ENCODE measurements at regions not wholly inside any gene's neighbourhood (a gene's known extent, or its start where the extent isn't known, plus 50 kb on each side); places are given as distances from the start of the nearest gene placed in this dataset.

DNA sequence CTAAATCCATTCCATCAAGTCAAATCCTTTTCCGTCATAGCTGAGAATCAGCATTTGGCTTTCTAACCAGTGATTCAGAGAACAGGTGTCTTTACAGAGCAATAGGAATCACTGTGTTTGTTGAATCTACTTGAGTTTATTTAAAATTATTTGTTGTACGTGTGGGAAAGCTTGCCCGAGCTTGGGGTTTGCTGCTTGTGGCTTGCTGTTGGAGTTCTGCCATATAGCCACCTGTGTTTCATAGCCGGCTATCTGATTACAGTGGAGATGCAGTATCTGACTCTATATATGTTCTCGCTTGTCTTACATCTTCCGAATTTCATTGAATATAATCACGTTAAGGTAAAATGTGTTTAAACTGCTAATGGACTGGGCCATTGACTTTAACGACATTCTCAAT is 274.3 kb upstream of the MKI67 start:
- Histone ChIP-seq H3K4me1 (ENCODE audit: control insufficient read depth, insufficient read depth, low read length) (no peaks in the 10 kb centered on the region), H3K27me3 (ENCODE audit: control insufficient read depth, insufficient read depth, low read length) (no peaks in the 10 kb centered on the region), H3K36me3 (ENCODE audit: control insufficient read depth, insufficient read depth, low read length) (no peaks in the 10 kb centered on the region), H3K4me3 (ENCODE audit: low read length) (no peak overlapping the region), H3K9ac (ENCODE audit: low read length) (no peak overlapping the region), H3K27ac (ENCODE audit: low read depth, low read length) (no peak overlapping the region)

DNA sequence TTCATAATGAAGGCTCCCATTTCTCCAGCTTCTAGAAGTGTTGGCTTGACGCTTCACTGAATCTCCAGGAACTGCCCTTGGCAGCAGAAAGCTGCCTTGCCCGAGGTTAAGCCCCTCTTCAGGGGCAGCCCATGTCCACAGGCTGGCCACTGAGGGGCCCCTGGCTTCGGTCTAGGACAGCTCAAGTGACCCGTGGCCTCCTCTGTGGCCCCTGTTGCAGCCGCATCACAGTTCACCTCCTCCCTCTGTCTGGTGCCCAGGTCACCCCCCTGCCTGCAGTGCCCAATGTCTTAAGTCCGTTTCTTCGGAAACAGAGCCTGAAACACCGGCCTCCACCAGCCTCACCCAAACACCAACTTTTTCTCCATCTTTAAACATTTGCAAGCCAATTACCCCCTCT is 279.2 kb upstream of the MKI67 start:
- Histone ChIP-seq H3K4me1 (ENCODE audit: control insufficient read depth, insufficient read depth, low read length) (no peaks in the 10 kb centered on the region), H3K9ac (ENCODE audit: low read length) (no peak overlapping the region), H3K4me3 (ENCODE audit: low read length) (no peak overlapping the region), H3K36me3 (ENCODE audit: control insufficient read depth, insufficient read depth, low read length) (no peaks in the 10 kb centered on the region), H3K27ac (ENCODE audit: low read depth, low read length) (no peak overlapping the region), H3K27me3 (ENCODE audit: control insufficient read depth, insufficient read depth, low read length) (no peaks in the 10 kb centered on the region)

DNA sequence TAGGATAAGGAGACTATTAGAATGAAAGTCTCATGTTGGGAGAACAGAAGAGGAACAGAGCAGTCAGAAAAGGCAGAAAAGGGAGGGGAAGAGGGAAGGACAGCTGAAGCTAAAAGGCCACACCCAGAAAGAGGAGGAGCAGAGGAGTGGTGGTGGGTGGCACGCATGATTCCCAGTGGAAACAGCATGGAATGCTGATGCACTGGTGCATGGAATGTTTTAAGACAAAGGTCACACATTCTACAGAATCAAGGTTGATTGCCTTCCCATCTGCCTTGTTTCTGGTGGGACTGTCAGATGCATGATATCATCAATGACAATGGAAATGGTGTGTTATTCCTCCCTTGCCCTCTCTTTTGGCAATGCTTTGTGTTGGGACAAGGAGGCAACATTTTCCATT is 285.4 kb upstream of the MKI67 start:
- Histone ChIP-seq H3K36me3 (ENCODE audit: control insufficient read depth, insufficient read depth, low read length) (no peaks in the 10 kb centered on the region), H3K27me3 (ENCODE audit: control insufficient read depth, insufficient read depth, low read length) (no peaks in the 10 kb centered on the region), H3K4me3 (ENCODE audit: low read length) (no peak overlapping the region), H3K27ac (ENCODE audit: low read depth, low read length) (no peak overlapping the region), H3K4me1 (ENCODE audit: control insufficient read depth, insufficient read depth, low read length) (no peaks in the 10 kb centered on the region), H3K9ac (ENCODE audit: low read length) (no peak overlapping the region)

DNA sequence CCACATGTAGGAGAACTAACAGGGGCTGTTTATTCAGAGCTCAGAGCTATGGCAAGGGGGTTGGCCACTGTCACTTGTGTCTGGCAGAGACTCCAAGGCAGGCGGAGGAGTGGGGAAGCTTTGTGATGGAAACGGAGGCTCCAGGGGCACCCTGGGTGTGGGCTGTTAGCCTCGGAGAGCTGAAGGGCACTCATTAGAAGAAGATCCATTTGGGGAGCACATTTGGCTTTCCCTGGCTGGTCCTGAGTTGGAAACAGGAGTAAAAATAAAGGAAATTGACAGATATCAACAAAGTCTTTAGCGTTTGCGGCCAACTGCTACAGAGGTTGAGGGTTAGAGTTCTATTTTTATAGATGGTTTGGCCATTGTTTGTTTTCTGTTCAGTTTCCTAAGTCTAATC is 288.3 kb upstream of the MKI67 start:
- no peaks in the 10 kb centered on the region for H3K36me3 ChIP-seq (ENCODE audit: control insufficient read depth, insufficient read depth, low read length)
- no peaks in the 10 kb centered on the region for H3K4me1 ChIP-seq (ENCODE audit: control insufficient read depth, insufficient read depth, low read length)
- H3K27ac ChIP-seq (ENCODE audit: low read depth, low read length): no peak overlapping the region
- H3K4me3 ChIP-seq (ENCODE audit: low read length): no peak overlapping the region
- no peak overlapping the region for H3K9ac ChIP-seq (ENCODE audit: low read length)
- no peaks in the 10 kb centered on the region for H3K27me3 ChIP-seq (ENCODE audit: control insufficient read depth, insufficient read depth, low read length)

- H3K36me3 ChIP-seq (ENCODE audit: control insufficient read depth, insufficient read depth, low read length): no peaks in the 10 kb centered on the region
- H3K4me1 ChIP-seq (ENCODE audit: control insufficient read depth, insufficient read depth, low read length): no peaks in the 10 kb centered on the region
- H3K27ac ChIP-seq (ENCODE audit: low read depth, low read length): no peak overlapping the region
- no peak overlapping the region for H3K4me3 ChIP-seq (ENCODE audit: low read length)
- H3K27me3 ChIP-seq (ENCODE audit: control insufficient read depth, insufficient read depth, low read length): no peaks in the 10 kb centered on the region
- H3K9ac ChIP-seq (ENCODE audit: low read length): no peak overlapping the region
These were observed 290.0 kb upstream of the MKI67 start for GRCh38 chr10:128416231-128416630.

- H3K4me1 ChIP-seq (ENCODE audit: control insufficient read depth, insufficient read depth, low read length): no peaks in the 10 kb centered on the region
These were observed 291.6 kb upstream of the MKI67 start for GRCh38 chr10:128417826-128418225.

GRCh38 chr10:128418819-128419218 is 292.6 kb upstream of the MKI67 start:
- Histone ChIP-seq H3K27ac (ENCODE audit: low read depth, low read length) (no peak overlapping the region), H3K4me1 (ENCODE audit: control insufficient read depth, insufficient read depth, low read length) (peaks cover 4% of the 10 kb centered on the region), H3K27me3 (ENCODE audit: control insufficient read depth, insufficient read depth, low read length) (no peaks in the 10 kb centered on the region), H3K9ac (ENCODE audit: low read length) (no peak overlapping the region), H3K36me3 (ENCODE audit: control insufficient read depth, insufficient read depth, low read length) (no peaks in the 10 kb centered on the region), H3K4me3 (ENCODE audit: low read length) (no peak overlapping the region)

More at GRCh38 chr10:128417826-128418225, 291.6 kb upstream of the MKI67 start:
- Histone ChIP-seq H3K27ac (ENCODE audit: low read depth, low read length) (no peak overlapping the region), H3K27me3 (ENCODE audit: control insufficient read depth, insufficient read depth, low read length) (no peaks in the 10 kb centered on the region), H3K4me3 (ENCODE audit: low read length) (no peak overlapping the region), H3K36me3 (ENCODE audit: control insufficient read depth, insufficient read depth, low read length) (no peaks in the 10 kb centered on the region), H3K9ac (ENCODE audit: low read length) (no peak overlapping the region)

- Histone ChIP-seq H3K36me3 (ENCODE audit: control insufficient read depth, insufficient read depth, low read length) (no peaks in the 10 kb centered on the region), H3K4me3 (ENCODE audit: low read length) (no peak overlapping the region), H3K27me3 (ENCODE audit: control insufficient read depth, insufficient read depth, low read length) (no peaks in the 10 kb centered on the region), H3K27ac (ENCODE audit: low read depth, low read length) (no peak overlapping the region), H3K4me1 (ENCODE audit: control insufficient read depth, insufficient read depth, low read length) (peaks cover 4% of the 10 kb centered on the region), H3K9ac (ENCODE audit: low read length) (no peak overlapping the region)
These were observed 293.3 kb upstream of the MKI67 start for GRCh38 chr10:128419466-128420019.

DNA sequence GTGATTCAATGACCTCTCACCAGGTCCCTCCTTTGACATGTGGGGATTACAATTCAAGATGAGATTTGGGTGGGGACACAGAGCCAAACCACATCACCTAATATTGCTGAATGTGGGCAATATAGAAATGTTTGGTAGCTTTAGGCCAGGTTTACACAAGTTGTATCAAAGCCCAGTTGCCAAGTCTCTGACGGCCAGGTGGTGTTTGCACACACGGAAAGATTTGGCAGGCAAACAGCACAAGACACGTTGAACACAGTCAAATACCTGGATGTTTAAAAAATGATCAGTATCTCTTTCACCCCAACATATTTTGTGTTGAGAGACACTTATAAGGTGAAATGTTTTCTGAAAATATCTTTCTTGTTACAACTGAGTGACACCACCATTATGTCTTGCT is 294.4 kb upstream of the MKI67 start:
- Histone ChIP-seq H3K27me3 (ENCODE audit: control insufficient read depth, insufficient read depth, low read length) (no peaks in the 10 kb centered on the region), H3K4me1 (ENCODE audit: control insufficient read depth, insufficient read depth, low read length) (peaks cover 4% of the 10 kb centered on the region), H3K4me3 (ENCODE audit: low read length) (no peak overlapping the region), H3K36me3 (ENCODE audit: control insufficient read depth, insufficient read depth, low read length) (no peaks in the 10 kb centered on the region), H3K9ac (ENCODE audit: low read length) (no peak overlapping the region), H3K27ac (ENCODE audit: low read depth, low read length) (no peak overlapping the region)

- no peak overlapping the region for H3K9ac ChIP-seq (ENCODE audit: low read length)
- H3K36me3 ChIP-seq (ENCODE audit: control insufficient read depth, insufficient read depth, low read length): no peaks in the 10 kb centered on the region
- H3K27me3 ChIP-seq (ENCODE audit: control insufficient read depth, insufficient read depth, low read length): no peaks in the 10 kb centered on the region
- no peak overlapping the region for H3K27ac ChIP-seq (ENCODE audit: low read depth, low read length)
- no peak overlapping the region for H3K4me3 ChIP-seq (ENCODE audit: low read length)
- peaks cover 4% of the 10 kb centered on the region for H3K4me1 ChIP-seq (ENCODE audit: control insufficient read depth, insufficient read depth, low read length)
These were observed 295.3 kb upstream of the MKI67 start for GRCh38 chr10:128421371-128422160.

DNA sequence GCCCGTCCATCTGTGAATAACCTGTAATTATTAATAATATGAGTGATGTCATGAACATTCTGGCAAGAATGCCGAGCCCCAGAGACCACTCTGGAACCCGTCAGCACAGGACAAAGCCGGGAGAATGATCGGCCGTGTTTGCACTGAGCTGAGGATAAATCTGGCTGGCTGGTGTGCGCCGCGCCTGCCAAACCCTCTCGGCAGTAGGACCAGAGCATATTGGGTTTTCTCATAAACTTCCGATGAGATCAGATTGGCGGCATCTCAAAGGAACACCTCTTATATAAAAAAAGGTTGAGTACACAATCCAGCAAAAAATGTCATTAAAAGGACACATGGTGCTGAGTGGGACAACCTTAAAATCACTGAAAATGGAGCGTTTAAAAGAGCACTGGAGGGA is 296.0 kb upstream of the MKI67 start:
- H3K4me3 ChIP-seq (ENCODE audit: low read length): no peak overlapping the region
- H3K27ac ChIP-seq (ENCODE audit: low read depth, low read length): no peak overlapping the region
- H3K36me3 ChIP-seq (ENCODE audit: control insufficient read depth, insufficient read depth, low read length): no peaks in the 10 kb centered on the region
- no peaks in the 10 kb centered on the region for H3K27me3 ChIP-seq (ENCODE audit: control insufficient read depth, insufficient read depth, low read length)
- peaks cover 4% of the 10 kb centered on the region for H3K4me1 ChIP-seq (ENCODE audit: control insufficient read depth, insufficient read depth, low read length)
- H3K9ac ChIP-seq (ENCODE audit: low read length): no peak overlapping the region

- H3K9ac ChIP-seq (ENCODE audit: low read length): no peak overlapping the region
- H3K4me1 ChIP-seq (ENCODE audit: control insufficient read depth, insufficient read depth, low read length): peaks cover 4% of the 10 kb centered on the region
- H3K27me3 ChIP-seq (ENCODE audit: control insufficient read depth, insufficient read depth, low read length): no peaks in the 10 kb centered on the region
- no peak overlapping the region for H3K27ac ChIP-seq (ENCODE audit: low read depth, low read length)
- no peak overlapping the region for H3K4me3 ChIP-seq (ENCODE audit: low read length)
- no peaks in the 10 kb centered on the region for H3K36me3 ChIP-seq (ENCODE audit: control insufficient read depth, insufficient read depth, low read length)
These were observed 296.8 kb upstream of the MKI67 start for GRCh38 chr10:128422999-128423398.

GRCh38 chr10:128429321-128429720 is 303.1 kb upstream of the MKI67 start:
- H3K4me3 ChIP-seq (ENCODE audit: low read length): no peak overlapping the region
- H3K27me3 ChIP-seq (ENCODE audit: control insufficient read depth, insufficient read depth, low read length): no peaks in the 10 kb centered on the region
- H3K36me3 ChIP-seq (ENCODE audit: control insufficient read depth, insufficient read depth, low read length): no peaks in the 10 kb centered on the region
- no peak overlapping the region for H3K27ac ChIP-seq (ENCODE audit: low read depth, low read length)
- H3K9ac ChIP-seq (ENCODE audit: low read length): no peak overlapping the region
- no peaks in the 10 kb centered on the region for H3K4me1 ChIP-seq (ENCODE audit: control insufficient read depth, insufficient read depth, low read length)
